Activated B cell treated with CpG ODN at 0.5 μM for 24 hours (primary cell): ENCODE measurements at regions not wholly inside any gene's neighbourhood (a gene's known extent, or its start where the extent isn't known, plus 50 kb on each side); places are given as distances from the start of the nearest gene placed in this dataset.

Experiments used
- ATAC-seq: fragments of 200-7000 bp; cut with Tn5 transposase; one replicate; pipeline ENCODE4 v1.10.0; 2021; ENCODE audit warnings: low read depth, mild to moderate bottlenecking, moderate library complexity
- CTCF ChIA-PET: fragments of 350-600 bp; sonication (Branson Sonifier 250); formaldehyde crosslinking; loops from one replicate; lab custom pipeline; 2021; ENCODE audit warnings: antibody characterized with exemption; lab: Charles Lee
- POLR2A ChIA-PET: fragments of 350-600 bp; sonication (Branson Sonifier 250); formaldehyde crosslinking; loops from one replicate; lab custom pipeline; 2021; ENCODE audit warnings: antibody characterized with exemption; lab: Charles Lee
- DNase-seq: peaks from one replicate; pipeline ENCODE4 v3.0.0; 2022
- H3K27ac Mint-ChIP-seq: one replicate; pipeline ENCODE4 v1.8.0; 2020; ENCODE audit warnings: mixed read lengths
- H3K27me3 Mint-ChIP-seq: one replicate; pipeline ENCODE4 v1.8.0; 2021; ENCODE audit warnings: mixed read lengths
- H3K36me3 Mint-ChIP-seq: one replicate; pipeline ENCODE4 v1.8.0; 2021; ENCODE audit warnings: low read depth, mixed read lengths
- H3K4me1 Mint-ChIP-seq: one replicate; pipeline ENCODE4 v1.8.0; 2021; ENCODE audit warnings: mixed read lengths
- H3K4me3 Mint-ChIP-seq: one replicate; pipeline ENCODE4 v1.8.0; 2020; ENCODE audit warnings: mild to moderate bottlenecking, mixed read lengths
- H3K9me3 Mint-ChIP-seq: one replicate; pipeline ENCODE4 v1.8.0; 2020; ENCODE audit warnings: mixed read lengths
- CTCF ChIP-seq: fragments of 200-600 bp; IDR thresholded peaks from one replicate; pipeline ENCODE4 v1.8.0; 2022; ENCODE audit warnings: antibody characterized with exemption, mild to moderate bottlenecking
- intact Hi-C: fragments of 100-400 bp; cut with micrococcal nuclease; formaldehyde crosslinking; loops from one replicate; pipeline ENCODE4 v1.15.1; 2024

- ChIA-PET CTCF (no interaction called here), POLR2A (no interaction called here)
- no peaks in the 10 kb centered on the region for H3K36me3 Mint-ChIP-seq
- ATAC-seq (no peak), DNase-seq (no peak)
- H3K9me3 Mint-ChIP-seq: peaks cover 7% of the 10 kb centered on the region
- no peaks in the 10 kb centered on the region for H3K4me1 Mint-ChIP-seq
- no peak overlapping the region for H3K4me3 Mint-ChIP-seq
- H3K27ac Mint-ChIP-seq: no peak overlapping the region
- intact Hi-C loops: no loop called here
- H3K27me3 Mint-ChIP-seq: peaks cover under 1% of the 10 kb centered on the region
- no peak for TF ChIP-seq CTCF
Measured at GRCh38 chr13:24043590-24044350, 116.8 kb upstream of the SPATA13 start.

GRCh38 chr13:24045597-24045996, 114.9 kb upstream of the SPATA13 start:
- TF ChIP-seq CTCF: no peak
- Mint-ChIP-seq H3K4me1 (no peaks in the 10 kb centered on the region), H3K4me3 (no peak overlapping the region), H3K27ac (no peak overlapping the region), H3K36me3 (no peaks in the 10 kb centered on the region), H3K27me3 (peaks cover 2% of the 10 kb centered on the region), H3K9me3 (peaks cover 7% of the 10 kb centered on the region)
- DNase-seq: no peak
- ChIA-PET CTCF (no interaction called here), POLR2A (no interaction called here)
- intact Hi-C loops: no loop called here
- no peak for ATAC-seq

GRCh38 chr13:24050292-24050711, 110.2 kb upstream of the SPATA13 start:
- no peak for DNase-seq
- ATAC-seq: no peak
- CTCF ChIA-PET: no interaction called here
- H3K36me3 Mint-ChIP-seq: no peaks in the 10 kb centered on the region
- H3K27ac Mint-ChIP-seq: no peak overlapping the region
- POLR2A ChIA-PET: no interaction called here
- peaks cover 7% of the 10 kb centered on the region for H3K9me3 Mint-ChIP-seq
- TF ChIP-seq CTCF: no peak
- peaks cover 9% of the 10 kb centered on the region for H3K27me3 Mint-ChIP-seq
- intact Hi-C loops: loop anchor here (10.0 kb wide), 1 partner anchor 586 kb away; no protein-coding TSS in a partner anchor
- H3K4me3 Mint-ChIP-seq: no peak overlapping the region
- peaks cover 9% of the 10 kb centered on the region for H3K4me1 Mint-ChIP-seq

GRCh38 chr13:24050796-24051715, 109.5 kb upstream of the SPATA13 start:
- intact Hi-C loops: loop anchor here (10.0 kb wide), 1 partner anchor 586 kb away; no protein-coding TSS in a partner anchor
- Mint-ChIP-seq H3K9me3 (peaks cover 7% of the 10 kb centered on the region), H3K27ac (no peak overlapping the region), H3K4me1 (peaks cover 9% of the 10 kb centered on the region), H3K36me3 (no peaks in the 10 kb centered on the region), H3K4me3 (no peak overlapping the region), H3K27me3 (peaks cover 9% of the 10 kb centered on the region)
- ChIA-PET CTCF (interaction anchor here (1.1 to 4.4 kb wide), 3 partner anchors 10 to 168 kb away, joined by 3 to 56 read pairs (median 10); no protein-coding TSS in a partner anchor), POLR2A (no interaction called here)
- ATAC-seq: no peak
- no peak for TF ChIP-seq CTCF
- no peak for DNase-seq
